HG03280 (cell line): ENCODE measurements at regions not wholly inside any gene's neighbourhood (a gene's known extent, or its start where the extent isn't known, plus 50 kb on each side); places are given as distances from the start of the nearest gene placed in this dataset.
A peak's percentile ranks its signal among the peaks of the same experiment; 100 is the strongest.
"Not testable (repeated sequence)": the region's sequence is repeated elsewhere in the genome, so short reads cannot be mapped to it uniquely, and the experiment has no call there.

Experiments used
- ATAC-seq: cut with Tn5 transposase; IDR thresholded peaks from one replicate; pipeline ENCODE4 v1.9.1; 2021; ENCODE audit warnings: mild to moderate bottlenecking, moderate library complexity; ENCODE audit not compliant: unreplicated experiment

GRCh38 chr3:110821586-110821985 is 250.0 kb upstream of the NECTIN3 start:
- ATAC-seq, result no peak

- ATAC-seq, result no peak
Measured at GRCh38 chr3:110822971-110823370, 248.6 kb upstream of the NECTIN3 start.

- ATAC-seq, result no peak
Measured at GRCh38 chr3:110846971-110847370, 224.6 kb upstream of the NECTIN3 start.

- ATAC-seq, result no peak
Measured at GRCh38 chr3:110849064-110849463, 222.6 kb upstream of the NECTIN3 start.

GRCh38 chr3:110851736-110852135 is 219.9 kb upstream of the NECTIN3 start:
- ATAC-seq, result no peak

- ATAC-seq, result no peak
Measured at GRCh38 chr3:110855207-110855606, 216.4 kb upstream of the NECTIN3 start.

- ATAC-seq, result no peak
Measured at GRCh38 chr3:110856916-110857315, 214.7 kb upstream of the NECTIN3 start.

- no peak for ATAC-seq
Measured at GRCh38 chr3:110858549-110858948, 213.1 kb upstream of the NECTIN3 start.

- no peak for ATAC-seq
Measured at GRCh38 chr3:110859336-110859735, 212.3 kb upstream of the NECTIN3 start.

- ATAC-seq, result no peak
Measured at GRCh38 chr3:110859993-110860392, 211.6 kb upstream of the NECTIN3 start.

- ATAC-seq, result no peak
Measured at GRCh38 chr3:110865934-110866333, 205.7 kb upstream of the NECTIN3 start.

GRCh38 chr3:110868106-110868505 is 203.5 kb upstream of the NECTIN3 start:
- ATAC-seq, result no peak

GRCh38 chr3:110869736-110870135 is 201.9 kb upstream of the NECTIN3 start:
- ATAC-seq, result no peak

- no peak for ATAC-seq
Measured at GRCh38 chr3:110871869-110872268, 199.7 kb upstream of the NECTIN3 start.

- no peak for ATAC-seq
Measured at GRCh38 chr3:110878692-110879091, 192.9 kb upstream of the NECTIN3 start.

- peak; percentile 89 for ATAC-seq
Measured at GRCh38 chr3:110881069-110881468, 190.5 kb upstream of the NECTIN3 start.

- ATAC-seq, result no peak
Measured at GRCh38 chr3:110886222-110886893, 185.3 kb upstream of the NECTIN3 start.

GRCh38 chr3:110887176-110887575 is 184.4 kb upstream of the NECTIN3 start:
- no peak for ATAC-seq

GRCh38 chr3:110888625-110889375 is 182.8 kb upstream of the NECTIN3 start:
- ATAC-seq, result not testable (repeated sequence)

- not testable (repeated sequence) for ATAC-seq
Measured at GRCh38 chr3:110889376-110889699, 182.3 kb upstream of the NECTIN3 start.

GRCh38 chr3:110894574-110894973 is 177.0 kb upstream of the NECTIN3 start:
- ATAC-seq, result no peak

- ATAC-seq, result no peak
Measured at GRCh38 chr3:110895054-110895453, 176.6 kb upstream of the NECTIN3 start.

GRCh38 chr3:110897046-110897445 is 174.6 kb upstream of the NECTIN3 start:
- no peak for ATAC-seq
